ENCODE measurements at regions not wholly inside any gene's neighbourhood (a gene's known extent, or its start where the extent isn't known, plus 50 kb on each side); places are given as distances from the start of the nearest gene placed in this dataset.

GRCh38 chr9:109948453-109948852 lies 168.5 kb downstream of the PALM2AKAP2 start:
- in situ Hi-C loops (cut with HindIII; ENCODE audit: extremely low pct_ligation_motif_present, low pct_unique_long_range_greater_than_20kb), result no loop called here
- BruUV-seq (replicated peaks), result no TSS peak
- H3K36me3 ChIP-seq (replicated peaks in 1 of 2; ENCODE audit: control insufficient read depth in 1 of 2, insufficient read depth in 2 of 2, low read length in 2 of 2), result no peaks in the 10 kb centered on the region

GRCh38 chr9:109950710-109951443 lies 170.9 kb downstream of the PALM2AKAP2 start:
- Histone ChIP-seq H3K9ac (ENCODE audit: insufficient read depth, low read depth, low read length) (no peak overlapping the region), H4K20me1 (ENCODE audit: insufficient read depth, low read length) (no peaks in the 10 kb centered on the region), H3K36me3 (replicated peaks in 1 of 2; ENCODE audit: control insufficient read depth in 1 of 2, insufficient read depth in 2 of 2, low read length in 2 of 2) (no peaks in the 10 kb centered on the region), H3K4me3 (replicated peaks in 1 of 3; ENCODE audit: insufficient read depth in 1 of 3, low read depth in 2 of 3, low read length in 3 of 3) (0 out of 6 replicates have a peak overlapping the region, but pooled peaks of 1 of the 3 experiments have one; percentile 15), H2AFZ (ENCODE audit: low read length) (no peak overlapping the region), H3K27me3 (ENCODE audit: control insufficient read depth in 1 of 2, insufficient read depth in 2 of 2, low read length in 2 of 2) (no peaks in the 10 kb centered on the region), H3K79me2 (ENCODE audit: insufficient read depth, low read length) (no peaks in the 10 kb centered on the region), H3K4me2 (ENCODE audit: low read depth, low read length) (peak overlapping the region; percentile 51), H3K27ac (ENCODE audit: extremely low read length, insufficient read depth, low read length) (no peak overlapping the region), H3K4me1 (ENCODE audit: insufficient read depth, low read length) (peaks cover 14% of the 10 kb centered on the region), H3K9me3 (ENCODE audit: low read length) (no peaks in the 10 kb centered on the region)
- ATAC-seq (peak; percentile 54), FAIRE-seq (no peak), DNase-seq (ENCODE audit: low spot score) (peak; percentile 5)
- intact Hi-C loops (cut with micrococcal nuclease; ENCODE audit: unreplicated experiment) (no loop called here), in situ Hi-C loops (cut with HindIII; ENCODE audit: extremely low pct_ligation_motif_present, low pct_unique_long_range_greater_than_20kb) (no loop called here)
- 27% methylated on average over 7 of the region's 7 CpGs for WGBS (ENCODE audit: low lambda C conversion rate)
- TF ChIP-seq TEAD2 (CRISPR knock-in tag; IDR thresholded peaks at IDR 0.05) (no peak), FOSL1 (CRISPR knock-in tag; IDR thresholded peaks at IDR 0.05; ENCODE audit: borderline replicate concordance) (no peak), MXI1 (IDR thresholded peaks at IDR 0.05; ENCODE audit: borderline replicate concordance, low read depth, low read length) (no peak), NR0B2 (CRISPR knock-in tag; IDR thresholded peaks at IDR 0.05) (no peak), MAX (IDR thresholded peaks at IDR 0.05) (no peak), GABPA (IDR thresholded peaks at IDR 0.05; ENCODE audit: low read depth, low read length) (no peak), GABPA (CRISPR knock-in tag; IDR thresholded peaks at IDR 0.05; ENCODE audit: low read depth) (no peak), ZNF234 (CRISPR knock-in tag; conservative IDR thresholded peaks at IDR 0.05) (no peak), ZNF451 (CRISPR knock-in tag; IDR thresholded peaks at IDR 0.05) (no peak), ZNF30 (CRISPR knock-in tag; IDR thresholded peaks at IDR 0.05) (no peak), SKIL (CRISPR knock-in tag; IDR thresholded peaks at IDR 0.05; ENCODE audit: borderline replicate concordance) (no peak), ZKSCAN8 (CRISPR knock-in tag; IDR thresholded peaks at IDR 0.05; ENCODE audit: borderline replicate concordance) (no peak), ARNT2 (CRISPR knock-in tag; IDR thresholded peaks at IDR 0.05; ENCODE audit: low read depth) (no peak)
- ChIA-PET CTCF (ENCODE audit: low intra/inter-chr PET ratio, low total read pairs) (no interaction called here), POLR2A (interaction anchor here (1.5 kb wide), 1 partner anchor 174 kb away, joined by 3 read pairs; no protein-coding TSS in a partner anchor)
- BruUV-seq (replicated peaks), result no TSS peak

More at GRCh38 chr9:109948453-109948852, 168.5 kb downstream of the PALM2AKAP2 start:
- POLR2A ChIA-PET, result no interaction called here
- CTCF ChIA-PET (ENCODE audit: low intra/inter-chr PET ratio, low total read pairs), result no interaction called here
- Histone ChIP-seq H3K4me3 (replicated peaks in 1 of 3; ENCODE audit: insufficient read depth in 1 of 3, low read depth in 2 of 3, low read length in 3 of 3) (no peak overlapping the region), H3K9me3 (ENCODE audit: low read length) (no peaks in the 10 kb centered on the region), H3K4me2 (ENCODE audit: low read depth, low read length) (no peak overlapping the region), H2AFZ (ENCODE audit: low read length) (no peak overlapping the region), H3K9ac (ENCODE audit: insufficient read depth, low read depth, low read length) (no peak overlapping the region), H3K79me2 (ENCODE audit: insufficient read depth, low read length) (no peaks in the 10 kb centered on the region), H3K27me3 (ENCODE audit: control insufficient read depth in 1 of 2, insufficient read depth in 2 of 2, low read length in 2 of 2) (no peaks in the 10 kb centered on the region), H3K27ac (ENCODE audit: extremely low read length, insufficient read depth, low read length) (no peak overlapping the region), H3K4me1 (ENCODE audit: insufficient read depth, low read length) (peaks cover 14% of the 10 kb centered on the region), H4K20me1 (ENCODE audit: insufficient read depth, low read length) (no peaks in the 10 kb centered on the region)
- intact Hi-C loops (cut with micrococcal nuclease; ENCODE audit: unreplicated experiment), result no loop called here
- DNase-seq (ENCODE audit: low spot score), result no peak
- no peak for TF ChIP-seq SMARCE1 (IDR thresholded peaks at IDR 0.05; ENCODE audit: borderline replicate concordance)
- TF ChIP-seq ZNF44 (CRISPR knock-in tag; IDR thresholded peaks at IDR 0.05), result no peak
- TF ChIP-seq NFE2L2 (IDR thresholded peaks at IDR 0.05; ENCODE audit: low read length), result peak; percentile 56
- WGBS (ENCODE audit: low lambda C conversion rate), result 20% methylated on average over 1 of the region's 1 CpG
- ATAC-seq, result no peak
- FAIRE-seq, result no peak
